ENCODE measurements at regions not wholly inside any gene's neighbourhood (a gene's known extent, or its start where the extent isn't known, plus 50 kb on each side); places are given as distances from the start of the nearest gene placed in this dataset.

DNA sequence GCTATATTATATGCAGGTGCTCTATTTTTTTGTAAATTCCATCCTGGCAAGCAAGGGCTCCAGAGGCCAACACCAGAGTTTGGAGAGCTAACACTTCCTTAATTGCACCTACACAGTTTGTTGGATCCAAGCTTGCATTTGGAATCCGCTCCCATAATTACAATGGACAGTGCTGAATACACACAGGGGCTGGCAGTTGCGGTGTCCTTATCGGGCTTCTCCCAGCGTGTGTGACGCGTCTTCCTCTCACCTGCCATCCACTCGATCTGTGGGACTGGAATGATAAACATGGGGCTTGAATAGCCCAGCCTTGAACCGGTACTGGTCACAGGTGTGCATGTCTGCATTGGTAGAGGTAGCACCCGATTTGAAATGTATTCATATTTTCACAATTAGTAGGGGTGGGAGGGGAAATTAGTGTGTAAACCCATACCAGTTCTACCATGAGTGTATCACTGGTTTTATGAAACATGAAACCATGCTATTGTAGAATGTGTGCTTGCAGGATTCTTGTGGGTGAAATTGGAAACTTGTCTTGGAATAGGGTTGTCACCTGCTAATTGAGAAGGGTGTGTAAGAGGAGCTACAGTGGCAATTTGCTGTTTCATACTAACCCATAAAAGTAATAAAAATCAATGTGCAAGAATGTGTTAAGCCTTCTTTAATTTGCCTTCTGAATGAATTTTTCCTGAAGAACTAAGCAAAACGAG lies 316.5 kb downstream of the WDR11 start:
- H3K36me3 ChIP-seq: no peaks in the 10 kb centered on the region
- peaks cover 0 to 38% (median 0%) of the 10 kb centered on the region in 3 donors for H3K4me1 ChIP-seq
- TF ChIP-seq CTCF (IDR thresholded peaks at IDR 0.05) (no peak), POLR2A (IDR thresholded peaks at IDR 0.05) (no peak)
- intact Hi-C loops (cut with DNase I): no loop called here
- H3K4me3 ChIP-seq: no peak overlapping the region
- no peak overlapping the region for H3K27ac ChIP-seq
- no peaks in the 10 kb centered on the region for H3K27me3 ChIP-seq
- no peak for DNase-seq
- WGBS, 2 donors: 68 to 78% methylated on average over 10 of the region's 10 CpGs
- peaks cover 0 to 5% (median 0%) of the 10 kb centered on the region in 3 donors for H3K9me3 ChIP-seq

DNA sequence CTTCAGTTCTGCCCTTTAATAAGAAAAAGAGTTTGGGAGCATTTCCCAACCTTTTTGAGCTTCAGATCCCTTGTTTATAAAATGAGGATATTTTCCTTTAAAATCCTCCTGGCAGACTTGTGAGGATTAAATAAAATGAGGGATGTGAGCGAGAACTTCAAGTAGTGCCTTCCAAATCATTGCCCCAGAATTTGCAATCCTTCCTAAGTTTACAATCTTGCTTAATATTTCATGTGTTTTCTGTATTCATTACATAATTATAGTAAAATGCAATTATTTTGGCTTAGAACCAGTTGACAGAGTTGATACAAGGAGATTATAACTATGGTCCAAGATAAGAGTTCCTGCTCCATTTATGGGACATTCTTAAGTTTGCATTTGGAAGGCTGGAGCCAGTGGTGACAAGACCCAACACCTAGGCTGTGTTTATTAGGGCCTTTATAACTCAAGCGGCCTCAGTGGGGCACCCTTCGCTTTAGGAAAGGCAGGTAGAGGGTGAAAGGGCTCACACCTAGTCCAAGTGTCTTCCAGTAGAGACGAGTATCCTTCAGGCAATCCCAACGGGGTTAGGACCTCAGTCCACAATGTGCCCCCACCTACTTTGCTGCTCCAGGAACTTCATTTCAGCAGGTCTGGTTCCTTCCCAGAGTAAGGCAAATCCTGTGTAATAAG lies 317.5 kb downstream of the WDR11 start:
- WGBS, 2 donors: 54 to 67% methylated on average over 3 of the region's 5 CpGs
- peak in 2 of 6 experiments; percentile 11 to 15 for TF ChIP-seq CTCF (IDR thresholded peaks at IDR 0.05)
- no peak for TF ChIP-seq POLR2A (IDR thresholded peaks at IDR 0.05)
- Histone ChIP-seq H3K27ac (peak overlapping the region in 2 of 4 donors; percentile 2 to 38), H3K4me3 (no peak overlapping the region), H3K9me3 (peaks cover 0 to 5% (median 0%) of the 10 kb centered on the region in 3 donors), H3K4me1 (peaks cover 0 to 38% (median 0%) of the 10 kb centered on the region in 3 donors), H3K36me3 (no peaks in the 10 kb centered on the region), H3K27me3 (no peaks in the 10 kb centered on the region)
- intact Hi-C loops (cut with DNase I): no loop called here
- DNase-seq: no peak

- Histone ChIP-seq H3K27me3 (no peaks in the 10 kb centered on the region), H3K36me3 (no peaks in the 10 kb centered on the region), H3K4me3 (no peak overlapping the region), H3K27ac (no peak overlapping the region), H3K4me1 (peaks cover 0 to 38% (median 0%) of the 10 kb centered on the region in 3 donors), H3K9me3 (peaks cover 0 to under 1% (median 0%) of the 10 kb centered on the region in 3 donors)
- TF ChIP-seq POLR2A (IDR thresholded peaks at IDR 0.05) (no peak), CTCF (IDR thresholded peaks at IDR 0.05) (no peak)
- DNase-seq: no peak
- WGBS, 2 donors: 64 to 75% methylated on average over 3 of the region's 3 CpGs
- intact Hi-C loops (cut with DNase I): no loop called here
These were observed 318.2 kb downstream of the WDR11 start for GRCh38 chr10:121169406-121169805.

GRCh38 chr10:121171825-121172787 lies 320.9 kb downstream of the WDR11 start:
- Histone ChIP-seq H3K27me3 (no peaks in the 10 kb centered on the region), H3K36me3 (no peaks in the 10 kb centered on the region), H3K27ac (peak overlapping the region in 2 of 4 donors; percentile 26 to 45), H3K4me3 (no peak overlapping the region), H3K9me3 (no peaks in the 10 kb centered on the region), H3K4me1 (peaks cover 0 to 38% (median 0%) of the 10 kb centered on the region in 3 donors)
- intact Hi-C loops (cut with DNase I): no loop called here
- DNase-seq: no peak
- no peak for TF ChIP-seq CTCF (IDR thresholded peaks at IDR 0.05)
- no peak for TF ChIP-seq POLR2A (IDR thresholded peaks at IDR 0.05)
- WGBS, 2 donors: 17 to 23% methylated on average over 10 of the region's 10 CpGs
